GM12878 (cell line): ENCODE measurements at regions not wholly inside any gene's neighbourhood (a gene's known extent, or its start where the extent isn't known, plus 50 kb on each side); places are given as distances from the start of the nearest gene placed in this dataset.

ENCODE experiments used
- ATAC-seq: fragments of 200-7000 bp; cut with Tn5 transposase; 3 replicates; pipeline ENCODE4 v1.9.1; 2020; ENCODE audit warnings: mild to moderate bottlenecking, moderate library complexity
- BruUV-seq: library from RNA; stranded (reverse); fragments of 400-500 nt; replicated peaks from 2 replicates; lab custom pipeline; 2021; lab: Mats Ljungman, UMichigan
- CTCF ChIA-PET: fragments of 300-600 bp; sonication (Branson Sonifier 250); formaldehyde crosslinking; extraction: SDS; loops from one replicate; lab custom pipeline; 2021; ENCODE audit warnings: inconsistent platforms; lab: Yijun Ruan, JAX
- POLR2A ChIA-PET: fragments of 350-600 bp; formaldehyde crosslinking; extraction: SDS; loops from one replicate; lab custom pipeline; 2021; ENCODE audit warnings: inconsistent platforms; lab: Charles Lee
- RAD21 ChIA-PET: fragments of 300-600 bp; sonication (Branson Sonifier 250); formaldehyde crosslinking; loops from one replicate; lab custom pipeline; 2023; ENCODE audit warnings: antibody characterized with exemption; ENCODE audit not compliant: unreplicated experiment; lab: Charles Lee
- SMC1A ChIA-PET: fragments of 300-600 bp; sonication (Branson Sonifier 250); formaldehyde crosslinking; loops from one replicate; lab custom pipeline; 2023; ENCODE audit not compliant: unreplicated experiment, uncharacterized antibody; lab: Charles Lee
- DNase-seq: peaks from one replicate; pipeline ENCODE4 v3.0.0-alpha.2; 2011; ENCODE audit warnings: low read depth, low spot score
- FAIRE-seq: peaks from 3 replicates; lab custom pipeline; 2011; peaks lifted over from hg19 to GRCh38; lab: Jason Lieb, UNC
- H2AFZ ChIP-seq: 2 replicates; pipeline ENCODE4 v1.6.0; 2011; ENCODE audit warnings: low read depth, low read length, control low read depth; ENCODE audit not compliant: control insufficient read depth
- H3K27ac ChIP-seq: 2 replicates; pipeline ENCODE4 v1.5.1; 2011; ENCODE audit warnings: control low read depth; ENCODE audit not compliant: control insufficient read depth, insufficient read depth
- H3K27me3 ChIP-seq, 2 experiments: replicated peaks in 1 of 2; 2 replicates each; pipeline versions ENCODE4 v1.6.0 to v1.6.1; 2011; ENCODE audit warnings: low read length in 1 of 2; ENCODE audit not compliant: control insufficient read depth in 2 of 2, insufficient read depth in 2 of 2
- H3K36me3 ChIP-seq, 2 experiments: 2 replicates each; pipeline ENCODE4 v1.5.1; 2011; ENCODE audit warnings: low read length in 1 of 2; ENCODE audit not compliant: control insufficient read depth in 2 of 2, insufficient read depth in 2 of 2
- H3K4me1 ChIP-seq: 2 replicates; pipeline ENCODE4 v1.6.1; 2011; ENCODE audit warnings: mild to moderate bottlenecking, low read length, moderate library complexity, mixed read lengths; ENCODE audit not compliant: control insufficient read depth, insufficient read depth
- H3K4me2 ChIP-seq: 2 replicates; pipeline ENCODE4 v1.6.0; 2011; ENCODE audit warnings: control low read depth; ENCODE audit not compliant: control insufficient read depth, insufficient read depth
- H3K4me3 ChIP-seq: fragments of 200-600 bp; sonication (generic); 2 replicates; pipeline ENCODE4 v1.5.1; 2016
- H3K79me2 ChIP-seq: 2 replicates; pipeline ENCODE4 v1.6.0; 2011; ENCODE audit warnings: low read length; ENCODE audit not compliant: control insufficient read depth, insufficient read depth
- H3K9ac ChIP-seq: 2 replicates; pipeline ENCODE4 v1.8.0; 2011; ENCODE audit warnings: low read length, control low read depth, mixed read lengths; ENCODE audit not compliant: control insufficient read depth, insufficient read depth
- H3K9me3 ChIP-seq: replicated peaks from 3 replicates; pipeline ENCODE4 v1.5.1; 2011; ENCODE audit warnings: mild to moderate bottlenecking, low read length; ENCODE audit not compliant: control insufficient read depth, insufficient read depth
- H4K20me1 ChIP-seq: 2 replicates; pipeline ENCODE4 v1.6.0; 2011; ENCODE audit not compliant: control insufficient read depth, insufficient read depth
- CTCF ChIP-seq, 3 experiments: IDR thresholded peaks in 2 of 3; conservative IDR thresholded peaks in 1 of 3; 2 replicates each; pipeline ENCODE4 v1.5.1; 2011; ENCODE audit warnings: low read depth in 3 of 3, low read length in 3 of 3, mild to moderate bottlenecking in 3 of 3, control low read depth in 2 of 3, moderate library complexity in 2 of 3, inconsistent platforms in 1 of 3, mixed read lengths in 1 of 3; ENCODE audit not compliant: control insufficient read depth in 2 of 3, insufficient read depth in 1 of 3; ENCODE audit errors: extremely low read depth in 1 of 3
- CUX1 ChIP-seq: IDR thresholded peaks from 2 replicates; pipeline ENCODE4 v1.6.1; 2012; ENCODE audit warnings: improper control_type of control experiment, low read depth, low read length; ENCODE audit not compliant: insufficient replicate concordance
- FOXK2 ChIP-seq: fragments of 450-650 bp; IDR thresholded peaks from 2 replicates; pipeline ENCODE4 v1.6.1; 2017; ENCODE audit warnings: mild to moderate bottlenecking, moderate library complexity
- GABPA ChIP-seq: IDR thresholded peaks from 2 replicates; pipeline ENCODE4 v1.6.1; 2014; ENCODE audit warnings: antibody characterized with exemption, low read depth, mild to moderate bottlenecking, inconsistent platforms
- KDM1A ChIP-seq: fragments of 200-600 bp; sonication (generic); IDR thresholded peaks from 2 replicates; pipeline ENCODE4 v1.6.1; 2016; ENCODE audit warnings: borderline replicate concordance
- MXI1 ChIP-seq: fragments of 150-350 bp; IDR thresholded peaks from 2 replicates; pipeline ENCODE4 v1.6.1; 2011; ENCODE audit warnings: low read depth, mild to moderate bottlenecking, inconsistent platforms, low read length, improper control_type of control experiment
- NFYB ChIP-seq: IDR thresholded peaks from 2 replicates; pipeline ENCODE4 v1.6.1; 2011; ENCODE audit warnings: low read depth, mild to moderate bottlenecking, low read length, improper control_type of control experiment, moderate library complexity; ENCODE audit not compliant: insufficient read depth
- SIN3A ChIP-seq: IDR thresholded peaks from 2 replicates; pipeline ENCODE4 v1.6.1; 2012; ENCODE audit warnings: low read depth, low read length, improper control_type of control experiment
- ZNF274 ChIP-seq: IDR thresholded peaks from one replicate; pipeline ENCODE4 v1.8.0; 2011; ENCODE audit not compliant: insufficient read length, insufficient read depth
- WGBS: methylation state at CpG from one replicate; pipeline ENCODE4 v1.1.6; 2016; ENCODE audit warnings: low lambda C conversion rate; ENCODE audit not compliant: insufficient replicate concordance, insufficient coverage; ENCODE audit errors: missing lambda C conversion rate; 5-methylcytosine and 5-hydroxymethylcytosine counted together
- in situ Hi-C: fragments of 300-500 bp; cut with MboI; formaldehyde crosslinking; loops from 9 replicates; pipeline ENCODE4 v1.14.3; 2018; ENCODE audit warnings: mixed read lengths
- intact Hi-C: fragments of 100-400 bp; cut with micrococcal nuclease; formaldehyde crosslinking; loops from one replicate; pipeline ENCODE4 v1.14.2; 2022; ENCODE audit not compliant: unreplicated experiment

GRCh38 chr13:91286317-91286716 lies 61.2 kb upstream of the MIR17HG start (continued):
- TF ChIP-seq MXI1 = no peak
- no peak for TF ChIP-seq GABPA
- no peak for TF ChIP-seq FOXK2
- TF ChIP-seq CUX1 = no peak
- TF ChIP-seq NFYB = no peak
- TF ChIP-seq KDM1A = no peak
- TF ChIP-seq ZNF274 = no peak

- no peak overlapping the region for H3K9ac ChIP-seq
- no peaks in the 10 kb centered on the region for H3K9me3 ChIP-seq
- CTCF ChIA-PET = interaction anchor here (0.9 to 1.2 kb wide), 3 partner anchors 11 to 115 kb away, joined by 3 to 4 read pairs (median 3); no protein-coding TSS in a partner anchor
- no peaks in the 10 kb centered on the region for H3K27me3 ChIP-seq
- intact Hi-C loops = no loop called here
- DNase-seq = no peak
- no peak overlapping the region for H2AFZ ChIP-seq
- no peak overlapping the region for H3K4me2 ChIP-seq
- FAIRE-seq = no peak
- SMC1A ChIA-PET = interaction anchor here (1.3 kb wide), 1 partner anchor 12 kb away, joined by 3 read pairs; no protein-coding TSS in a partner anchor
- no peaks in the 10 kb centered on the region for H3K36me3 ChIP-seq
- no peaks in the 10 kb centered on the region for H3K79me2 ChIP-seq
- peak; percentile 52; the same call in 2 of the 3 replicates for ATAC-seq
- no peaks in the 10 kb centered on the region for H4K20me1 ChIP-seq
- POLR2A ChIA-PET = no interaction called here
- H3K27ac ChIP-seq = no peak overlapping the region
- no TSS peak for BruUV-seq
- H3K4me1 ChIP-seq = no peaks in the 10 kb centered on the region
- RAD21 ChIA-PET = no interaction called here
- WGBS = 19% methylated on average over 2 of the region's 2 CpGs
- TF ChIP-seq SIN3A = no peak
- peak in 1 of 3 experiments; percentile 15; a peak in 1 of 6 replicates for TF ChIP-seq CTCF (IDR thresholded peaks at IDR 0.05 in 2 of 3, conservative IDR thresholded peaks at IDR 0.05 in 1 of 3; ENCODE audit: control insufficient read depth in 2 of 3, extremely low read depth in 1 of 3, insufficient read depth in 1 of 3, low read depth in 3 of 3, low read length in 3 of 3)
- in situ Hi-C loops = no loop called here
- no peak overlapping the region for H3K4me3 ChIP-seq
These were observed 56.4 kb upstream of the MIR17HG start for GRCh38 chr13:91291078-91291477.
